ENCODE measurements at regions not wholly inside any gene's neighbourhood (a gene's known extent, or its start where the extent isn't known, plus 50 kb on each side); places are given as distances from the start of the nearest gene placed in this dataset.
"Not testable (repeated sequence)": the region's sequence is repeated elsewhere in the genome, so short reads cannot be mapped to it uniquely, and the experiment has no call there.

DNA sequence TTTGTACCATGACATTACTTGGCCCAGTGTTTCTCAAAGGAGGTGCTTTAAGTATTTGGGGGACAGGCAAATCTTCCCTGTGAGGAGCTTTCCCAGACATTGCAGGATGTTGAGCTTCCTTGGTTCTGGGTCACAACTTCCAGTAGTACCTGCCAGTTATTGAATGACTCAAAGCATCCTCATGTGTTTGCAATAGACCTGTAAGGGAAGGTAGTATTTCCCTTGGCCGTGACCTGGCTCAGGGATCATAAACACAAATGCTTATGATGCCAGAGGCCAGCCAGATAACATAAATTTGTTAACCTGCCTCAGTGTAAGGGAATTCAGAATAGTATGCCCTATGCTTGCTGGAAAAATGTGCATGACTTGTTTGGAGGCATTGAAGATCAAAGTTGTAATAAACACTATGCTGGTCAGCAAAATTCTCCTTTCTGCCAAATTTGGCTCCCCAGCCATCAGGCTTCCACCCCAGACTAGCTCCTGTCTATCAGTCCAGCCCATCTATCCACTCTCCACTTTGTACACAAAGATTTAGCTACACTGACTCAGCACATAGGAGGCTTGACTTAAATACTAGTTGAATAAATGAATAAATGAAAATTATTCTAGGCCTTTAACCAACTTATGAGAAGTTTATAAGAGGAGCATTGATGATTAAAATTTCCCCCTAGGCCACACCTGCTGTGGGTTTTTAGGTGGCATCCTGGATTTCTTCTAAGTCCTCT is 102.0 kb upstream of the EFEMP1 start:
- H3K4me1 ChIP-seq (replicated peaks in 1 of 2), result peaks cover 11 to 26% of the 10 kb centered on the region in 2 donors
- peak in 2 of 8 experiments; percentile 50 to 65 for ATAC-seq (replicated peaks in 6 of 8)
- WGBS, 10 experiments, result 0 to 80% (median 17%) methylated on average over 1 of the region's 1 CpG; no CpG with 5 or more reads in 5 of the 10 experiments
- no peak overlapping the region for H3K4me3 ChIP-seq
- no peak overlapping the region for H3K27ac ChIP-seq
- in situ Hi-C loops (cut with MboI; ENCODE audit: low pct_unique_long_range_greater_than_20kb in 2 of 9, low sequenced_read_pairs in 9 of 9, unreplicated experiment in 9 of 9), result no loop called here

DNA sequence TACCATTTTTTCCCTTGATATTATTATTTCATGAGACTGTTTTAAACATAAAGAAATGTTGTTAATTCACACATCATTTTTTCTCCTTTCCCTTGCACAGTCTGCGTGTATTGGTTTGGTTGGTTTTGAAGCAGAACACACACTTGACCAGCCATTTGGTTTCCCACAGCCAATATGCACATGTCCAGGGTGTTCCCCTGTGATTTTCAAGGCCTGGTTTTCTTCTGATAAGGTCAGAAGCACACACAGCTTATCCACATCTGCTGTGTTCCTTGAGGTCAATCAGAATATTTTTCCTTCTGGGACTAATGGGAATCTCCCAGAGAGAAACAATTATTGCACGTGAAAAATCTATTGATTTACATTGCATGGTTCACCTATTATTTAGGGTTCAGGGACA is 103.2 kb upstream of the EFEMP1 start:
- in situ Hi-C loops (cut with MboI; ENCODE audit: low pct_unique_long_range_greater_than_20kb in 2 of 9, low sequenced_read_pairs in 9 of 9, unreplicated experiment in 9 of 9), result no loop called here
- H3K4me1 ChIP-seq (replicated peaks in 1 of 2), result peaks cover 11 to 18% of the 10 kb centered on the region in 2 donors
- H3K4me3 ChIP-seq, result no peak overlapping the region
- no peak overlapping the region for H3K27ac ChIP-seq
- WGBS, 10 experiments, result 29 to 100% (median 84%) methylated on average over 1 to 2 of the region's 2 CpGs; no CpG with 5 or more reads in 3 of the 10 experiments
- ATAC-seq (replicated peaks in 6 of 8), result peak in 2 of 8 experiments; percentile 53 to 80

DNA sequence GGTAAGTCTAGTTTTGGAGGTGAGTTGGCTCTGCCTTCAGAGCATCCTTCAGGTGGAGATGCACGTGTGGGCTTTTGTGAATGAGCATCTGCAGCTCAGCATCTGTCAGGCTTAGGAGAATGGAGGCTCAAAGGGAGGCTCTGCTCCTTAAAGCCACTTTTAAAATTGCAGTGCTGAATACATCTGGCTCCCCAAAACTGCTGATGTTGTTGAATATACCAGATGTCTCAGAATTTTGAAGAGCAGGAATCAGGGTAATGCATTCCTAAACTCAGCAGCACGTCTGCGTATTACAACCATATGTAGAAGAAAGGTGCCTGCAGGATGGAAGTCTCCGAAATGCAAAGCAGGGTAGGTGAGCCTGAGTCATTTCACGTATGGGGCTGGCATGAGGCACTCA is 106.5 kb upstream of the EFEMP1 start:
- in situ Hi-C loops (cut with MboI; ENCODE audit: low pct_unique_long_range_greater_than_20kb in 2 of 9, low sequenced_read_pairs in 9 of 9, unreplicated experiment in 9 of 9), result no loop called here
- WGBS, 10 experiments, result 0 to 100% (median 50%) methylated on average over 1 to 3 of the region's 5 CpGs; no CpG with 5 or more reads in 4 of the 10 experiments
- Histone ChIP-seq H3K4me1 (replicated peaks in 1 of 2) (peaks cover 14 to 18% of the 10 kb centered on the region in 2 donors), H3K4me3 (no peak overlapping the region), H3K27ac (no peak overlapping the region)
- ATAC-seq (replicated peaks in 6 of 8), result no peak

- no peak for ATAC-seq (replicated peaks in 6 of 8)
- in situ Hi-C loops (cut with MboI; ENCODE audit: low pct_unique_long_range_greater_than_20kb in 2 of 9, low sequenced_read_pairs in 9 of 9, unreplicated experiment in 9 of 9), result no loop called here
- H3K4me3 ChIP-seq, result no peak overlapping the region
- WGBS, 10 experiments, result 17 to 100% (median 87%) methylated on average over 2 to 5 of the region's 5 CpGs; no CpG with 5 or more reads in 2 of the 10 experiments
- H3K4me1 ChIP-seq (replicated peaks in 1 of 2), result peaks cover 18 to 27% of the 10 kb centered on the region in 2 donors
- H3K27ac ChIP-seq, result no peak overlapping the region
These were observed 107.3 kb upstream of the EFEMP1 start for GRCh38 chr2:56030901-56031300.

- H3K4me1 ChIP-seq (replicated peaks in 1 of 2), result peaks cover 14 to 21% of the 10 kb centered on the region in 2 donors
- H3K27ac ChIP-seq, result no peak overlapping the region
- in situ Hi-C loops (cut with MboI; ENCODE audit: low pct_unique_long_range_greater_than_20kb in 2 of 9, low sequenced_read_pairs in 9 of 9, unreplicated experiment in 9 of 9), result no loop called here
- ATAC-seq (replicated peaks in 6 of 8), result peak in 3 of 8 experiments; percentile 23 to 76 (median 50)
- WGBS, 10 experiments, result 0 to 90% (median 17%) methylated on average over 1 to 3 of the region's 3 CpGs; no CpG with 5 or more reads in 3 of the 10 experiments
- H3K4me3 ChIP-seq, result no peak overlapping the region
These were observed 110.7 kb upstream of the EFEMP1 start for GRCh38 chr2:56034258-56034657.

GRCh38 chr2:56040189-56040588 is 116.6 kb upstream of the EFEMP1 start:
- Histone ChIP-seq H3K27ac (no peak overlapping the region), H3K4me3 (no peak overlapping the region), H3K4me1 (replicated peaks in 1 of 2) (peaks cover 8 to 17% of the 10 kb centered on the region in 2 donors)
- in situ Hi-C loops (cut with MboI; ENCODE audit: low pct_unique_long_range_greater_than_20kb in 2 of 9, low sequenced_read_pairs in 9 of 9, unreplicated experiment in 9 of 9), result no loop called here
- 0 to 94% (median 58%) methylated on average over 1 to 3 of the region's 3 CpGs; no CpG with 5 or more reads in 2 of the 10 experiments for WGBS, 10 experiments
- ATAC-seq (replicated peaks in 6 of 8), result no peak

- Histone ChIP-seq H3K27ac (no peak overlapping the region), H3K4me3 (no peak overlapping the region), H3K4me1 (replicated peaks in 1 of 2) (peaks cover 12 to 17% of the 10 kb centered on the region in 2 donors)
- in situ Hi-C loops (cut with MboI; ENCODE audit: low pct_unique_long_range_greater_than_20kb in 2 of 9, low sequenced_read_pairs in 9 of 9, unreplicated experiment in 9 of 9), result no loop called here
- no peak for ATAC-seq (replicated peaks in 6 of 8)
These were observed 117.3 kb upstream of the EFEMP1 start for GRCh38 chr2:56040834-56041233.

DNA sequence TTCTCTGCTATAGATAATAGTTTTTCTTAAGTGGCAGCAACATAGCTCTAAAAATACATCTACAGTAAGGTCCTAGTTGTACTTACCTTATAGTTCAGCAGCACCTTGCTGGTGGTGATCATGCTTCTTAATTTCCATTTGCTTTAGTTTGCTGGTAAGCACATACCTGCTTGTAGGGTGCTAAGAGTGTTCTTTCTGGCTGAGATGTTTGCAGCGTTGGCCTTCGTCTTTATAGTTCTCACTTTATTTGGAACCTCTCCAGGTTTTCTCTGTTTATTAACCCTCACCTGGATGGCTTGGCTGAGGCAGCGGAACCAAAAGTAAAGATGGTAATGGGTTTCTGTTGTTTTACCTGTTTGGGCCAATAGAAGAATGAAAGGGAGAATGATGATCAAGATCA is 123.6 kb upstream of the EFEMP1 start:
- Histone ChIP-seq H3K27ac (no peak overlapping the region), H3K4me3 (peak overlapping the region in 2 of 5 donors; percentile 33 to 38), H3K4me1 (replicated peaks in 1 of 2) (peaks cover 18 to 40% of the 10 kb centered on the region in 2 donors)
- ATAC-seq (replicated peaks in 6 of 8), result no peak
- in situ Hi-C loops (cut with MboI; ENCODE audit: low pct_unique_long_range_greater_than_20kb in 2 of 9, low sequenced_read_pairs in 9 of 9, unreplicated experiment in 9 of 9), result no loop called here
- WGBS, 10 experiments, result 31 to 100% (median 80%) methylated on average over 1 to 3 of the region's 3 CpGs; no CpG with 5 or more reads in 3 of the 10 experiments

- Histone ChIP-seq H3K27ac (peak overlapping the region; percentile 38 to 76), H3K4me3 (peak overlapping the region; percentile 25 to 38 (median 33)), H3K4me1 (replicated peaks in 1 of 2) (peaks cover 24 to 38% of the 10 kb centered on the region in 2 donors)
- in situ Hi-C loops (cut with MboI; ENCODE audit: low pct_unique_long_range_greater_than_20kb in 2 of 9, low sequenced_read_pairs in 9 of 9, unreplicated experiment in 9 of 9), result no loop called here
- 20 to 44% (median 34%) methylated on average over 2 to 9 of the region's 10 CpGs for WGBS, 10 experiments
- peak in 5 of 8 experiments; percentile 86 to 89 (median 87) for ATAC-seq (replicated peaks in 6 of 8)
These were observed 125.8 kb upstream of the EFEMP1 start for GRCh38 chr2:56049233-56049845.

DNA sequence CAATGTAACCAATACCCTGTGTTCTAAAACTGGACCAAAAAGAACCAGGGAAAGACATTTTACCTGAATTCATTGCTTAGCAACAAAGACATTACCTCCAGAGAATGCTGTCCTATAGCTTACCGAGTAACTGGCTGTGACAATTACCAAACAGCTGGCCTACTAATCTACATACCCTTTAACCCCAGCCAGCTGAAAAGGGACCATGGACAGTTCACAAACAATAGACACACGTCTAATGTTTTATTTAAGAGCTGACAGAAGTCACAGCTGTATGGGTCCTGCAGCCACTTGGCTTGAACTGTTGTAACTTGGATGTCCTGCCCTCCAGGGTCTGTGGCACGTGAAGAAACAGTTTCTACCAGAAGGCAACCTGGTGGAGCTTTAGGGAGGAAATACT is 130.1 kb upstream of the EFEMP1 start:
- WGBS, 10 experiments, result 0 to 50% (median 8%) methylated on average over 1 to 3 of the region's 3 CpGs; no CpG with 5 or more reads in 3 of the 10 experiments
- ATAC-seq (replicated peaks in 6 of 8), result no peak
- Histone ChIP-seq H3K27ac (no peak overlapping the region), H3K4me3 (no peak overlapping the region), H3K4me1 (replicated peaks in 1 of 2) (peaks cover 10 to 11% of the 10 kb centered on the region in 2 donors)
- in situ Hi-C loops (cut with MboI; ENCODE audit: low pct_unique_long_range_greater_than_20kb in 2 of 9, low sequenced_read_pairs in 9 of 9, unreplicated experiment in 9 of 9), result no loop called here

DNA sequence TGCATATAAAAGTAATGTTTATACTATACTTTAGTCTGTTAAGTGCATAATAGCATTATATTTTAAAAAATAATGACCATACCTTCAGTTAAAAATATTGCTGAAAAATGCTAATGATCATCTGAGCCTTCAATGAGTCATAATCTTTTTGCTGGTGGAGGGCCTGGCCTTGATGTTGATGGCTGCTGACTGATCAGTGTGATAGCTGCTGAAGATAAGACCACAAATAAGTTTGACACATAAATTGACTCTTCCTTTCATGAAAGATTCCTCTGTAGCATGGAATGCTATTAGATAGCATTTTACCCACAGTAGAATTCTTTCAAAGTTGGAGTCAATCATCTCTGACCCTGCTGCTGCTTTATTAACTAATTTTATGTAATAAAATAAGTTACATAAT is 128.4 kb upstream of the CCDC85A start:
- no peak for ATAC-seq (replicated peaks in 6 of 8)

GRCh38 chr2:56061327-56061726 is 122.5 kb upstream of the CCDC85A start:
- ATAC-seq (replicated peaks in 6 of 8); H3K4me1 ChIP-seq (replicated peaks in 1 of 2); in situ Hi-C loops (cut with MboI; ENCODE audit: low pct_unique_long_range_greater_than_20kb in 2 of 9, low sequenced_read_pairs in 9 of 9, unreplicated experiment in 9 of 9); H3K4me3 ChIP-seq; H3K27ac ChIP-seq: not testable (repeated sequence)
- WGBS, 10 experiments, result 36 to 100% (median 85%) methylated on average over 2 to 4 of the region's 4 CpGs

More for the DNA sequence above, 128.4 kb upstream of the CCDC85A start:
- Histone ChIP-seq H3K4me1 (replicated peaks in 1 of 2) (peaks cover 3 to 6% of the 10 kb centered on the region in 2 donors), H3K27ac (no peak overlapping the region), H3K4me3 (no peak overlapping the region)
- in situ Hi-C loops (cut with MboI; ENCODE audit: low pct_unique_long_range_greater_than_20kb in 2 of 9, low sequenced_read_pairs in 9 of 9, unreplicated experiment in 9 of 9), result no loop called here

DNA sequence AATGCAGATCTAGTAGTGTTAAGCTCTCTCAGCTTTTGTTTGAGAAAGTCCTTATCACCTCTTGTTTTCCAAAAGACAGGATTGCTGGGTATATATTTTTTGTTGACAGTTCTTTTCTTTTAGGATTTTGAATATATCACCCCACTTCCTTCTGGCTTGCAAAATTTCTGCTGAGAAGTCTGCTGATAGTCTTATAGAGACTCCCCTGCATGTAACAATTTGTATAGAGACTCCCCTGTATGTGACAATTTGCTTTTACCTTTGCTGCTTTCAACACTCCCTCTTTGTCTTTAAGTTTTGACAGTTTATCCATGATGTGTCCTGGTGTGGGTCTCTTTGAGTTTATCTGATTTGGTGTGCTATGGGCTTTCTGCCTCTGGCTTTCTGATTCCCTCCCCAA is 115.0 kb upstream of the CCDC85A start:
- Histone ChIP-seq H3K4me1 (replicated peaks in 1 of 2) (no peaks in the 10 kb centered on the region), H3K27ac (no peak overlapping the region), H3K4me3 (no peak overlapping the region)
- in situ Hi-C loops (cut with MboI; ENCODE audit: low pct_unique_long_range_greater_than_20kb in 2 of 9, low sequenced_read_pairs in 9 of 9, unreplicated experiment in 9 of 9), result no loop called here
- ATAC-seq (replicated peaks in 6 of 8), result no peak

Measured in motor neuron (in vitro differentiated cells).